CD4-positive, alpha-beta T cell (primary cell): ENCODE measurements at regions not wholly inside any gene's neighbourhood (a gene's known extent, or its start where the extent isn't known, plus 50 kb on each side); places are given as distances from the start of the nearest gene placed in this dataset.

ENCODE experiments used
- ATAC-seq: fragments of 200-7000 bp; cut with Tn5 transposase; one replicate; pipeline ENCODE4 v1.10.0; 2022; ENCODE audit warnings: mild to moderate bottlenecking; ENCODE audit not compliant: poor library complexity
- CTCF ChIA-PET: fragments of 350-600 bp; sonication (Branson Sonifier 250); formaldehyde crosslinking; loops from one replicate; lab custom pipeline; 2021; ENCODE audit warnings: antibody characterized with exemption, inconsistent platforms; lab: Charles Lee
- POLR2A ChIA-PET: fragments of 350-600 bp; sonication (Branson Sonifier 250); formaldehyde crosslinking; loops from one replicate; lab custom pipeline; 2021; ENCODE audit warnings: antibody characterized with exemption, inconsistent platforms; lab: Charles Lee
- DNase-seq, 14 experiments: peaks; one replicate each; pipeline ENCODE4 v3.0.0-alpha.2; 2013 to 2020; ENCODE audit warnings: mixed read lengths in 2 of 14
- H3K27ac ChIP-seq, 2 donors: one replicate each; pipeline versions ENCODE4 v1.5.1 to v1.7.0; 2013; ENCODE audit warnings: low read length in 2 of 2, low read depth in 1 of 2, mild to moderate bottlenecking in 1 of 2
- H3K27me3 ChIP-seq, 2 experiments: 1 replicate in 1 of 2; 2 replicates in 1 of 2; pipeline versions ENCODE4 v1.6.1 to v1.7.0; 2013; ENCODE audit warnings: low read length in 2 of 2, control low read depth in 1 of 2, mild to moderate bottlenecking in 1 of 2, moderate library complexity in 1 of 2; ENCODE audit not compliant: insufficient read depth in 2 of 2, control insufficient read depth in 1 of 2
- H3K36me3 ChIP-seq: one replicate; pipeline ENCODE4 v1.6.1; 2013; ENCODE audit warnings: low read length, control low read depth; ENCODE audit not compliant: insufficient read depth
- H3K4me1 ChIP-seq: one replicate; pipeline ENCODE4 v1.6.1; 2013; ENCODE audit warnings: low read length, control low read depth; ENCODE audit not compliant: insufficient read depth
- H3K4me3 ChIP-seq: one replicate; pipeline ENCODE4 v1.5.1; 2013; ENCODE audit warnings: mild to moderate bottlenecking, low read length, moderate library complexity
- H3K9me3 ChIP-seq, 2 experiments: 1 replicate in 1 of 2; 2 replicates in 1 of 2; pipeline versions ENCODE4 v1.6.1 to v1.7.0; 2013; ENCODE audit warnings: low read length in 2 of 2, mild to moderate bottlenecking in 2 of 2, control low read depth in 1 of 2, moderate library complexity in 1 of 2; ENCODE audit not compliant: control insufficient read depth in 1 of 2, insufficient read depth in 1 of 2
- H3K27ac Mint-ChIP-seq: one replicate; pipeline ENCODE4 v1.8.0; 2020; ENCODE audit warnings: mixed read lengths
- H3K27me3 Mint-ChIP-seq: one replicate; pipeline ENCODE4 v1.8.0; 2021; ENCODE audit warnings: mixed read lengths
- H3K36me3 Mint-ChIP-seq: one replicate; pipeline ENCODE4 v1.8.0; 2021; ENCODE audit warnings: low read depth, mixed read lengths
- H3K4me1 Mint-ChIP-seq: one replicate; pipeline ENCODE4 v1.8.0; 2021; ENCODE audit warnings: low read depth, mixed read lengths
- H3K4me3 Mint-ChIP-seq: one replicate; pipeline ENCODE4 v1.8.0; 2020; ENCODE audit warnings: mild to moderate bottlenecking, mixed read lengths
- H3K9me3 Mint-ChIP-seq: one replicate; pipeline ENCODE4 v1.8.0; 2020; ENCODE audit warnings: mixed read lengths
- CTCF ChIP-seq: fragments of 200-600 bp; IDR thresholded peaks from one replicate; pipeline ENCODE4 v1.8.0; 2022; ENCODE audit warnings: antibody characterized with exemption, mild to moderate bottlenecking
- intact Hi-C, 2 experiments: fragments of 100-400 bp; cut with DNase I in 1 of 2; cut with micrococcal nuclease in 1 of 2; formaldehyde crosslinking; loops; one replicate each; pipeline versions ENCODE4 v1.15.1 to v1.9.0; 2023 to 2025; cut with DNase I, micrococcal nuclease

DNA sequence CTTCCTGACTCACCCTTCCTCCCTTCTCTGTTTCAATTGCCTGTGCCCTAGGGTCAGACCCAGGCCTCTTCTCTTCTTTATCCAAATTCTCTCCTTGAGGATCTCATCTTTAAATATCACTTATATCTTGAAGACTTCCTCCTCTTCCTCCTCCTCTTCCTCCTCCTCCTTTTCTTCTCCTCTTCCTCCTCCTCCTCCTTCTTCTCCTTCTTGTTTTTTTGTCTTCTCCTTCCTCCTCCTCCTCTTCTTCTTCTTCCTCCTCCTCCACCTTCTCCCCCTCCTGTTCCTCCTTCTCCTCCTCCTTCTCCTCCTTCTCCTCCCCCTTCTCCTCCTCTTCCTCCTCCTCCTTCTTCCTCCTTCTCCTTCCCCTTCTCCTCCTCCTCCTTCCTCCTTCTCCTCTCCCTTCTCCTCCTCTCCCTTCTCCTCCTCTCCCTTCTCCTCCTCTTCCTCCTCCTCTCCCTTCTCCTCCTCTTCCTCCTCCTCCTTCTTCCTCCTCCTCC is 127.6 kb upstream of the AKIRIN2 start:
- H3K27ac Mint-ChIP-seq = no peak overlapping the region
- ChIA-PET CTCF (no interaction called here), POLR2A (no interaction called here)
- Histone ChIP-seq H3K27me3 (no peaks in the 10 kb centered on the region), H3K36me3 (no peaks in the 10 kb centered on the region), H3K4me1 (peaks cover 11% of the 10 kb centered on the region), H3K9me3 (no peaks in the 10 kb centered on the region), H3K4me3 (no peak overlapping the region), H3K27ac (no peak overlapping the region)
- no peak for TF ChIP-seq CTCF
- intact Hi-C loops = loop anchor here (5.0 to 10.0 kb wide), 2 partner anchors 425 to 1043 kb away; partner anchors contain the start of gene CFAP206 (in 1 of the 2)
- no peaks in the 10 kb centered on the region for H3K27me3 Mint-ChIP-seq
- H3K4me1 Mint-ChIP-seq = peaks cover 31% of the 10 kb centered on the region
- H3K9me3 Mint-ChIP-seq = no peaks in the 10 kb centered on the region
- DNase-seq (no peak), ATAC-seq (no peak)
- no peaks in the 10 kb centered on the region for H3K36me3 Mint-ChIP-seq
- H3K4me3 Mint-ChIP-seq = no peak overlapping the region

DNA sequence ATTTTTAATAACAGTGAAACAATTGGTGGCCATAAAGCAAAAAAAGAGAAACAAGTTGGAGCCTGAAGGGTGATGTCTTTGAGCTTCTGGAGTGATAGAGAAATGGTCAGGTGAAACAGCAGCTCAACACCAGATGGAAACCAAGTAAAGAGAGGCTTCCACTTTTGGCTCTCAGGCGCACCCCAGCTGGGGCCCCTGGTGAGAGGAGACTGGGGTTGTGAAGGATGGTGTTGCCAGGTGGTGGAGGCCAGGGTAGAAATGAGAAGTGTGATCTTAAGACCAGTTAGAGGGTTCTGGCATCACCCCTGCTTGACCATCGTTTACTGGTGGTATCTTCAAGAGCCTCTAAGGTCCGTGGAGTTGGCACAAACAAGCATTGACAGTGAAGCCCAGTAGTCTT is 126.0 kb upstream of the AKIRIN2 start:
- Histone ChIP-seq H3K4me3 (no peak overlapping the region), H3K9me3 (no peaks in the 10 kb centered on the region), H3K4me1 (peaks cover 11% of the 10 kb centered on the region), H3K36me3 (no peaks in the 10 kb centered on the region), H3K27me3 (no peaks in the 10 kb centered on the region), H3K27ac (no peak overlapping the region)
- intact Hi-C loops = no loop called here
- Mint-ChIP-seq H3K4me3 (no peak overlapping the region), H3K36me3 (no peaks in the 10 kb centered on the region), H3K27me3 (no peaks in the 10 kb centered on the region), H3K9me3 (no peaks in the 10 kb centered on the region), H3K27ac (no peak overlapping the region), H3K4me1 (peaks cover 31% of the 10 kb centered on the region)
- DNase-seq (no peak), ATAC-seq (no peak)
- CTCF ChIA-PET = no interaction called here
- no peak for TF ChIP-seq CTCF
- POLR2A ChIA-PET = no interaction called here

GRCh38 chr6:87827346-87827745 is 125.3 kb upstream of the AKIRIN2 start:
- Mint-ChIP-seq H3K27me3 (no peaks in the 10 kb centered on the region), H3K4me1 (peaks cover 24% of the 10 kb centered on the region), H3K9me3 (no peaks in the 10 kb centered on the region), H3K27ac (no peak overlapping the region), H3K4me3 (no peak overlapping the region), H3K36me3 (no peaks in the 10 kb centered on the region)
- CTCF ChIA-PET = no interaction called here
- peaks cover 7% of the 10 kb centered on the region for H3K4me1 ChIP-seq
- no peak for DNase-seq
- POLR2A ChIA-PET = no interaction called here
- no peak overlapping the region for H3K27ac ChIP-seq
- H3K9me3 ChIP-seq = no peaks in the 10 kb centered on the region
- TF ChIP-seq CTCF = no peak
- intact Hi-C loops = no loop called here
- no peaks in the 10 kb centered on the region for H3K36me3 ChIP-seq
- H3K4me3 ChIP-seq = no peak overlapping the region
- no peak for ATAC-seq
- H3K27me3 ChIP-seq = no peaks in the 10 kb centered on the region
